AG09319 (cell line): ENCODE measurements at regions not wholly inside any gene's neighbourhood (a gene's known extent, or its start where the extent isn't known, plus 50 kb on each side); places are given as distances from the start of the nearest gene placed in this dataset.

ENCODE experiments used
- DNase-seq: peaks from one replicate; pipeline ENCODE4 v3.0.0-alpha.2; 2010; ENCODE audit warnings: low read depth; ENCODE audit errors: extremely low read depth
- TF ChIP-seq, protein P1 (sequence below): IDR thresholded peaks from 2 replicates; pipeline ENCODE4 v1.5.1; 2011; ENCODE audit warnings: low read depth, mild to moderate bottlenecking, inconsistent platforms, low read length, moderate library complexity

DNA sequence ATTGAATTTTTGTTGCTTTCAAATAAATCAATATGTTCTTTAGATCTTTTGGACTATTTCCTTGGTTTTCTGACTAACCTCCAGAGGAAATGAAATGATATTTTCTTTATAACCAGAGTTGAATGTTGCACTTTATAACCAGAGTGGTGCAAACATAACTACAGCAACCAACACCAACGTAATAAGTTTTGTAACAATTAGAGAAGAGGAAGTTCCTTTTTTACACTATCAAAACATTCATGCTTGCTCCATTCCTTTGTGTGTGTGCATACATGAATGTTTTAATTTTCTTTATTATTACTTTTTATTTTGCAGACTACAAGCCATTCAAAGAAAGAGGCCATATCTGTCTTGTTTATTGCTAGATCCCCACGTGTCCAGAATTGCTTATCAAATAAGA, 193.0 kb upstream of the PPP3CA start:
- DNase-seq = no peak
- TF ChIP-seq, protein P1, sequence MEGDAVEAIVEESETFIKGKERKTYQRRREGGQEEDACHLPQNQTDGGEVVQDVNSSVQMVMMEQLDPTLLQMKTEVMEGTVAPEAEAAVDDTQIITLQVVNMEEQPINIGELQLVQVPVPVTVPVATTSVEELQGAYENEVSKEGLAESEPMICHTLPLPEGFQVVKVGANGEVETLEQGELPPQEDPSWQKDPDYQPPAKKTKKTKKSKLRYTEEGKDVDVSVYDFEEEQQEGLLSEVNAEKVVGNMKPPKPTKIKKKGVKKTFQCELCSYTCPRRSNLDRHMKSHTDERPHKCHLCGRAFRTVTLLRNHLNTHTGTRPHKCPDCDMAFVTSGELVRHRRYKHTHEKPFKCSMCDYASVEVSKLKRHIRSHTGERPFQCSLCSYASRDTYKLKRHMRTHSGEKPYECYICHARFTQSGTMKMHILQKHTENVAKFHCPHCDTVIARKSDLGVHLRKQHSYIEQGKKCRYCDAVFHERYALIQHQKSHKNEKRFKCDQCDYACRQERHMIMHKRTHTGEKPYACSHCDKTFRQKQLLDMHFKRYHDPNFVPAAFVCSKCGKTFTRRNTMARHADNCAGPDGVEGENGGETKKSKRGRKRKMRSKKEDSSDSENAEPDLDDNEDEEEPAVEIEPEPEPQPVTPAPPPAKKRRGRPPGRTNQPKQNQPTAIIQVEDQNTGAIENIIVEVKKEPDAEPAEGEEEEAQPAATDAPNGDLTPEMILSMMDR = no peak

DNA sequence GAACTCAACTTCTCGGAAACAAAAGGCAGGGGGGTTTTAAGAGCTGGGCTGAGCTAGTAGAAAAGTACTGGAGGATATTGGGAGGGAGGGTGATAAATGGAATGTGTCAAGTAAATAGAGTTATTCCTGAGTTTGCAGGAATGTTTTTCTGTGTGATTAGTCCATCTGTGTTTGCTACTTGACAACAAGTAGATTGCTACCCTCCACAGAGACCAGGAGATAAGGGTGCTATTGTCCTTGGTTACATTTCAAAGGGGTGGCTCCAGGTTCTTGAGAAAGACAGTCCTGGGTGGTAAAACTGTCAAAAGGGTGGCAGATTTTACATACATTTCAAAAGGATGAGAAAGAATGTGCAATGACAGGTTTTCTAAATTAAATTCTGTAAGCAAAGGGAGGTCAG, 181.2 kb upstream of the PPP3CA start:
- DNase-seq = no peak
- TF ChIP-seq, protein P1 = no peak

DNA sequence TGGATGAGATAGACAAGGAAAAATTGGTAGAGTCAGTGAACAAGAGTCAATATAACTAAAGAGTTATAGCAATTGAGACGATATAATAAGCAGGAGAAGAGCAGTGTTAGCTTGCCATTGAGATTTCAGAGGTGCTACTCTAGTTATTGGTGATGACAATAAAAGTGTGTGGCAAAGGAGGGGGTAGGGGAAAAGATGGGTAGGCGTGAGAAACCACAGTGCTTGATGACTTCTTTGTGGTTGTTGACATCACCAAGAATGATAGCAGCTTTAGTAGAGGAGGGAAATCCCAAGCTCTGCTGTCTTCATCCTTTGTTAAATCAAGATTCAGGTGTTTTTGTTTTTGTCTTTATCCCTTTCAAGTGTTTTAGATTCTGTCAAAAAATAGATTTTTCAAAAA, 179.9 kb upstream of the PPP3CA start:
- DNase-seq = no peak
- TF ChIP-seq, protein P1 = no peak

DNA sequence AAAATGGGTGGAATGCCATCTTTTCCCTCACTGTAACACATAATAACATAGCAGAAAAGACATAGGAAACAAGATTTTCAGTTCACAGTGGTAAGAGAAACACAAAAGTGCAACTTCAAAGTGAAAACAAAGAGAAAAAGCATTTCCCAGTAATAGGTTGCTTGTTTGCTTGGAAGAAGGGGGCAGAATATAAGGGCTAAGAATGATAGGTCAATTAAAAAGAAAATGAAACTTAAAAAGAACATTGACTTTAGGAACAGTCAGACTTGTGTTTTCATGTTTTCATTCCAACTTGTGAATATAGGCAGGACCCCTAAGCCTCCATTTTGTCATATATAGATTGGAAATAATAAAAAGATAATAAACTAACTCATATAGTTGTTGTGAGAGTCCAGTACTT, 168.2 kb upstream of the PPP3CA start:
- TF ChIP-seq, protein P1 = no peak
- no peak for DNase-seq

DNA sequence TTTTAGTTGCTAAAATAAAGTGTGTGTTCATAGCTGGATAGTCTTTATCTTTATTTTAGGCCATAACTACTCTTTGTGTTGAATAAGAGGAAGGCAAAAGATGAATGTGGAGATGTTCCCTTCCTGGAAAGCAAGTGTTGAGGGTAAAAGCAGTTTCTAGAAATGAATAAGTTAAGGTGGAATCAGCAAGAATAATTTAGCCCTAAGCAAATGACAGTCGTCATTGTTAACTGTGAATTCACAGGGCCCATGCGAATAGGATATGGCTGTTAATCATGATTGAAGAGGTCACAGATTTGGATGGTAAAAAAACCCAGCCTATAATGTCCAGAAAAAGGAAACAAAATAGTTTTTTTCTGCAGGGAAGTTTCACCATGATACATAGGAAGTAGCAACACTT, 167.8 kb upstream of the PPP3CA start:
- no peak for DNase-seq
- TF ChIP-seq, protein P1 = no peak

DNA sequence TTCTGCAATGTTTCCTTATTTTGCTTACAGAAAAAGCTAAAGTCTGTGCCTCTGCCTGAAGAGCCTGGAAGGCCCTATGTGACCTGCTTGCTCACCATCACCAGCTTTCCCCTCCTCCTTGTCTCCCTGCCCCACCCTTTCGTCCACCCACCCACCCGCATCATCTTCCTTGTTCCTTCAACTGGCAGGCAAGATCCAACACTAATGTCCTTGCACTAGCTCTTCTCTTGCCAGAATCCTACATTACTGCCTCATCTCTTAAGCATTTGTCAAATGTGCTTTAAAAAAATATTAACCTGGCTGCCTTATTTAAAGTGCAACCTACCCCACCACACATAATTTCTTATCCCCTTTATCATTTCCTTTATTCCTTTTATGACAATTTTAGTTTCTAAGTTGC, 165.1 kb upstream of the PPP3CA start:
- TF ChIP-seq, protein P1 = no peak
- DNase-seq = no peak

DNA sequence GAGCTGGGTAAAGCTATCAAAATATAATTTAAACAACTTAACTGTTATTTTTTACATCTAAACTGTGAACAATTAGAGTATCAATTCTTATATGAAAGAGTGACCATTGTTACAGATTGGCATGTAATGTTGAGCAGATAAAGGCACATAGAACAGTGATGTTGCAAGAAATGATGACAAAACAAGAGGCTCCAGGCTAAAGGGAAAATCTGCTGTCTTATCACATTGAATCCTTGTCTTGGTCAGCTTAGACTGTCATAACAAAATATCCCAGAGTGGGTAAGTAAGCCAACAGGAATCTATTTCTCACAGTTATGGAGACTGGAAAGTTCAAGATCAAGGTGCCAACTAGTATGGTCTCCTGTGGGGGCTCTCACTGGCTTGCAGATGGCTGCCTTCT, 154.1 kb upstream of the PPP3CA start:
- no peak for DNase-seq
- TF ChIP-seq, protein P1 = no peak
